HUES64 (cell line): ENCODE measurements at regions not wholly inside any gene's neighbourhood (a gene's known extent, or its start where the extent isn't known, plus 50 kb on each side); places are given as distances from the start of the nearest gene placed in this dataset.
A peak's percentile ranks its signal among the peaks of the same experiment; 100 is the strongest.
"Not testable (repeated sequence)": the region's sequence is repeated elsewhere in the genome, so short reads cannot be mapped to it uniquely, and the experiment has no call there.

ENCODE experiments used
- H3K27ac ChIP-seq: 2 replicates; pipeline ENCODE4 v1.7.0; 2013; ENCODE audit warnings: low read depth, low read length, inconsistent platforms
- H3K27me3 ChIP-seq: 2 replicates; pipeline ENCODE4 v1.6.1; 2013; ENCODE audit warnings: mild to moderate bottlenecking, low read length; ENCODE audit not compliant: insufficient read depth
- H3K36me3 ChIP-seq: 2 replicates; pipeline ENCODE4 v1.6.1; 2013; ENCODE audit warnings: mild to moderate bottlenecking, low read length; ENCODE audit not compliant: insufficient read depth
- H3K4me1 ChIP-seq: 2 replicates; pipeline ENCODE4 v1.6.1; 2013; ENCODE audit warnings: mild to moderate bottlenecking, low read length, moderate library complexity; ENCODE audit not compliant: insufficient read depth
- H3K4me3 ChIP-seq: 2 replicates; pipeline ENCODE4 v1.5.1; 2013; ENCODE audit warnings: mild to moderate bottlenecking, low read length, moderate library complexity
- H3K9ac ChIP-seq: 2 replicates; pipeline ENCODE4 v1.6.1; 2013; ENCODE audit warnings: mild to moderate bottlenecking, low read depth, low read length
- H3K9me3 ChIP-seq: 2 replicates; pipeline ENCODE4 v1.6.1; 2013; ENCODE audit warnings: low read depth, low read length; ENCODE audit not compliant: insufficient read depth
- WGBS: fragments of 150-250, 120-280 bp; methylation state at CpG from one replicate; pipeline ENCODE4 v1.1.7; 2013; ENCODE audit warnings: missing lambda C conversion rate; 5-methylcytosine and 5-hydroxymethylcytosine counted together

GRCh38 chr3:28039234-28039633, 202.2 kb upstream of the CMC1 start:
- H3K9me3 ChIP-seq, result peaks cover 3% of the 10 kb centered on the region
- 84% methylated on average over 3 of the region's 3 CpGs for WGBS
- H3K27me3 ChIP-seq, result no peaks in the 10 kb centered on the region
- no peak overlapping the region for H3K4me3 ChIP-seq
- no peak overlapping the region for H3K9ac ChIP-seq
- no peak overlapping the region for H3K27ac ChIP-seq
- H3K36me3 ChIP-seq, result no peaks in the 10 kb centered on the region
- H3K4me1 ChIP-seq, result peaks cover 14% of the 10 kb centered on the region

DNA sequence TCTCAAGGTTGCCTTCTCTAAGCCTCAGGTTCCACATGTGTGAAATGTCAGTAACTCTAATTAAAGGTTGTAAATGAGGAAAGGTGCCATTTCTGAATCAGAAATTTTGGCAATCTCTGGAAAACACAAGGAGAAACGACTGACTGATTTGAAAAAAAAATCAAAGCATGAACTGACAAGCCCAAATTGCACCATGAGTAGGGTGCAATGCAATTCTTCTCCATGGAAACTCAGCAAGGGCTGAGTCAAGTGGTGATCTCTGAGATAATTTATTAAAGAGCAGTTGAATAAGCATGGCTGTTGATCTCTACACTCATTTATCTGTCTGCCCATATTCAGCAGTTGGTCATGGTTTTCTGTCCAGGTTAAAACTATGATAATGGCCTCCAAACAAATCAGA, 201.6 kb upstream of the CMC1 start:
- Histone ChIP-seq H3K4me1 (peaks cover 14% of the 10 kb centered on the region), H3K27me3 (no peaks in the 10 kb centered on the region), H3K4me3 (no peak overlapping the region), H3K36me3 (no peaks in the 10 kb centered on the region), H3K9me3 (no peaks in the 10 kb centered on the region), H3K9ac (no peak overlapping the region), H3K27ac (no peak overlapping the region)
- WGBS, result 89% methylated on average over 1 of the region's 1 CpG

DNA sequence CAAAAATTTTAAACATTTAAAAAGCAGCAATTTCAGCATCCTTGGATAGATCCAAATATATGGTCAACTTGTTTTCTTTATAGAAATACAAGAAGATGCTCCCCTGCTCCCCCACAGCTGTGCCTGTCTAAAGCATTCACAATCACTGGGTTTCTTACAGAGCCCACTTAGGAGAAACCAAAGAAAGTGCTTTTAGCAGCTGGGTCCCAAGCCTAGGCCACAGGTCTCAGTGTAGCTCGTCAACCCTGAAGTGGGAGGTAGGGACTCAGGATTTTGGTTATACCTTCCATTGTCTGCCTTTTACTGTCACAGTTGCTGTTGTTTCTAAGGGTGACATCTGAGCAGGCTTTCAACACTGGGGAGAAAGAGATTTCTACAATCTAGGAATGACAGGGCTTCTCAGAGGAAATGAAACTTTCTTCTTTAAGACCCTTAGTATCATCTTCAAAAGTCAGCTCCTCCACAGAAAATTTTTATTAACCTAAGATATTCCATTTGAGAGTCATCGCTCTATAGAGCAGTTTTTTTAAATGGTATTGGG, 199.3 kb upstream of the CMC1 start:
- Histone ChIP-seq H3K27me3 (no peaks in the 10 kb centered on the region), H3K9me3 (no peaks in the 10 kb centered on the region), H3K4me3 (no peak overlapping the region), H3K4me1 (peaks cover 27% of the 10 kb centered on the region), H3K36me3 (no peaks in the 10 kb centered on the region), H3K27ac (no peak overlapping the region), H3K9ac (no peak overlapping the region)
- WGBS, result 88% methylated on average over 2 of the region's 2 CpGs

GRCh38 chr3:28042707-28043106, 198.7 kb upstream of the CMC1 start:
- Histone ChIP-seq H3K27me3 (no peaks in the 10 kb centered on the region), H3K9ac (no peak overlapping the region), H3K4me1 (peaks cover 27% of the 10 kb centered on the region), H3K27ac (no peak overlapping the region), H3K4me3 (no peak overlapping the region), H3K9me3 (no peaks in the 10 kb centered on the region), H3K36me3 (no peaks in the 10 kb centered on the region)
- no CpG with 5 or more reads among the region's 1 CpG for WGBS

- Histone ChIP-seq H3K36me3 (no peaks in the 10 kb centered on the region), H3K4me3 (no peak overlapping the region), H3K27ac (no peak overlapping the region), H3K9ac (no peak overlapping the region), H3K27me3 (no peaks in the 10 kb centered on the region), H3K4me1 (peaks cover 26% of the 10 kb centered on the region), H3K9me3 (no peaks in the 10 kb centered on the region)
- WGBS, result 95% methylated on average over 3 of the region's 3 CpGs
Measured at GRCh38 chr3:28050120-28050519, 191.3 kb upstream of the CMC1 start.

GRCh38 chr3:28050885-28051284, 190.5 kb upstream of the CMC1 start:
- WGBS, result 79% methylated on average over 2 of the region's 2 CpGs
- Histone ChIP-seq H3K27me3 (no peaks in the 10 kb centered on the region), H3K27ac (no peak overlapping the region), H3K9ac (no peak overlapping the region), H3K36me3 (no peaks in the 10 kb centered on the region), H3K4me1 (peaks cover 21% of the 10 kb centered on the region), H3K9me3 (no peaks in the 10 kb centered on the region), H3K4me3 (no peak overlapping the region)

- H3K27me3 ChIP-seq, result no peaks in the 10 kb centered on the region
- H3K9me3 ChIP-seq, result no peaks in the 10 kb centered on the region
- peaks cover 28% of the 10 kb centered on the region for H3K4me1 ChIP-seq
- H3K36me3 ChIP-seq, result no peaks in the 10 kb centered on the region
- no peak overlapping the region for H3K9ac ChIP-seq
- H3K4me3 ChIP-seq, result no peak overlapping the region
- WGBS, result 86% methylated on average over 1 of the region's 1 CpG
- H3K27ac ChIP-seq, result no peak overlapping the region
Measured at GRCh38 chr3:28053759-28054158, 187.7 kb upstream of the CMC1 start.

GRCh38 chr3:28056806-28057205, 184.6 kb upstream of the CMC1 start:
- peaks cover 24% of the 10 kb centered on the region for H3K4me1 ChIP-seq
- 86% methylated on average over 2 of the region's 2 CpGs for WGBS

DNA sequence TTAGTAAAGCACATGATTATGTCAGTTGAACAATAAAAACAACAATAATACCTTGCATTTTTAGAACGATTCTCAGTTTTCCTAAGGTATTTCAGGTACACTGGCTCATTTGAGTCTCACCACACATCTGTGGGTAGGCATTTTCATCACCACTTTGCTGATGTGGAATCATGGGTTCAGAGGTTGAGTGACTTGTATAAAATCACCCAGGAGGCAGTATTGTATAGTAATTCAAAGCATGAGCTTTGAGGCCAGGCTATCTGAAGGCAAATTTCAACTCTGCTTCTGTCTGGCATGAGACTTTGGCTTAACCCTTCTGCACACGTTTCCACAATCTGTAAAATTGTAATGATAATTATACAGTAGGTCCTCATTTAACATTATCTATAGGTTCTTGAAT, 183.9 kb upstream of the CMC1 start:
- Histone ChIP-seq H3K27me3 (no peaks in the 10 kb centered on the region), H3K9ac (no peak overlapping the region), H3K36me3 (no peaks in the 10 kb centered on the region), H3K9me3 (no peaks in the 10 kb centered on the region), H3K27ac (no peak overlapping the region), H3K4me1 (peaks cover 24% of the 10 kb centered on the region), H3K4me3 (0 out of 2 replicates have a peak overlapping the region, but pooled peaks have one; percentile 19)
- WGBS, result 95% methylated on average over 1 of the region's 2 CpGs

More at GRCh38 chr3:28056806-28057205, 184.6 kb upstream of the CMC1 start:
- Histone ChIP-seq H3K36me3 (no peaks in the 10 kb centered on the region), H3K4me3 (no peak overlapping the region), H3K27ac (no peak overlapping the region), H3K9me3 (no peaks in the 10 kb centered on the region), H3K27me3 (no peaks in the 10 kb centered on the region), H3K9ac (no peak overlapping the region)

GRCh38 chr3:28059199-28059598, 182.2 kb upstream of the CMC1 start:
- Histone ChIP-seq H3K9ac (peak overlapping the region; percentile 82), H3K4me1 (peaks cover 18% of the 10 kb centered on the region), H3K4me3 (peak overlapping the region; percentile 46)
- H3K36me3 ChIP-seq, H3K27ac ChIP-seq, H3K27me3 ChIP-seq, H3K9me3 ChIP-seq: not testable (repeated sequence)
- 74% methylated on average over 25 of the region's 25 CpGs for WGBS

- Histone ChIP-seq H3K4me1 (no peaks in the 10 kb centered on the region; the same call in 1 of the 2 replicates), H3K27me3 (no peaks in the 10 kb centered on the region), H3K9ac (no peak overlapping the region), H3K4me3 (no peak overlapping the region), H3K9me3 (peaks cover 8% of the 10 kb centered on the region), H3K36me3 (no peaks in the 10 kb centered on the region), H3K27ac (no peak overlapping the region)
- WGBS, result 97% methylated on average over 5 of the region's 5 CpGs
Measured at GRCh38 chr3:28066020-28066419, 175.4 kb upstream of the CMC1 start.

- 90% methylated on average over 2 of the region's 2 CpGs for WGBS
Measured at GRCh38 chr3:28067014-28067413, 174.4 kb upstream of the CMC1 start.

More at GRCh38 chr3:28067014-28067413, 174.4 kb upstream of the CMC1 start:
- Histone ChIP-seq H3K4me1 (no peaks in the 10 kb centered on the region; the same call in 1 of the 2 replicates), H3K9ac (no peak overlapping the region), H3K27me3 (no peaks in the 10 kb centered on the region), H3K36me3 (no peaks in the 10 kb centered on the region), H3K4me3 (no peak overlapping the region), H3K9me3 (peaks cover 8% of the 10 kb centered on the region), H3K27ac (no peak overlapping the region)
